Lower leg skin (tissue), 3 donors: ENCODE measurements at regions not wholly inside any gene's neighbourhood (a gene's known extent, or its start where the extent isn't known, plus 50 kb on each side); places are given as distances from the start of the nearest gene placed in this dataset.

Source experiments
- POLR2A ChIP-seq, 2 donors: fragments of 450-650 bp; IDR thresholded peaks; one replicate each; pipeline ENCODE4 v1.6.1; 2016 to 2017; ENCODE audit warnings: antibody characterized with exemption in 2 of 2, mild to moderate bottlenecking in 1 of 2, moderate library complexity in 1 of 2
- TF ChIP-seq, protein P1 (sequence below), 3 donors: fragments of 450-650 bp; IDR thresholded peaks; one replicate each; pipeline ENCODE4 v1.5.1; 2016; ENCODE audit warnings: antibody characterized with exemption in 3 of 3, mild to moderate bottlenecking in 3 of 3, moderate library complexity in 2 of 3

DNA sequence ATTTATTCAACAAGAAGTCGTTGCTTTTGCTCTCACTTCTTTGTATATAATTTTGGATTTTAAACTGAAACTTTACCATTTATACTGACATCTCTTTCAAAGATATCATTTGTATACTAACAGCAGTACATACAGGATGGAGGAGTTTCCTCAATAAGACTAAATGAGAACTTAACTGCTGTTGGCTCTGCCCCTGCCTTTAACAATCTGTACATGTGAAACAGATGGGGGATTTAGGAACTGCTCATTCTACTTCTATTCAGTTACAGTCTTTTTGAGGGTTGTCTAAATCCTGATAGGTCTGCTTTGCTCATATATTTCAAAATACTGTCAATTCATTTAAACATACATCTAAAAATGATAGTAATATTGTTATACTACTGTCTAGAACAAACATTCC lies 663.2 kb downstream of the ADGRL2 start:
- TF ChIP-seq, protein P1, sequence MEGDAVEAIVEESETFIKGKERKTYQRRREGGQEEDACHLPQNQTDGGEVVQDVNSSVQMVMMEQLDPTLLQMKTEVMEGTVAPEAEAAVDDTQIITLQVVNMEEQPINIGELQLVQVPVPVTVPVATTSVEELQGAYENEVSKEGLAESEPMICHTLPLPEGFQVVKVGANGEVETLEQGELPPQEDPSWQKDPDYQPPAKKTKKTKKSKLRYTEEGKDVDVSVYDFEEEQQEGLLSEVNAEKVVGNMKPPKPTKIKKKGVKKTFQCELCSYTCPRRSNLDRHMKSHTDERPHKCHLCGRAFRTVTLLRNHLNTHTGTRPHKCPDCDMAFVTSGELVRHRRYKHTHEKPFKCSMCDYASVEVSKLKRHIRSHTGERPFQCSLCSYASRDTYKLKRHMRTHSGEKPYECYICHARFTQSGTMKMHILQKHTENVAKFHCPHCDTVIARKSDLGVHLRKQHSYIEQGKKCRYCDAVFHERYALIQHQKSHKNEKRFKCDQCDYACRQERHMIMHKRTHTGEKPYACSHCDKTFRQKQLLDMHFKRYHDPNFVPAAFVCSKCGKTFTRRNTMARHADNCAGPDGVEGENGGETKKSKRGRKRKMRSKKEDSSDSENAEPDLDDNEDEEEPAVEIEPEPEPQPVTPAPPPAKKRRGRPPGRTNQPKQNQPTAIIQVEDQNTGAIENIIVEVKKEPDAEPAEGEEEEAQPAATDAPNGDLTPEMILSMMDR (IDR thresholded peaks at IDR 0.05) = no peak
- TF ChIP-seq POLR2A (IDR thresholded peaks at IDR 0.05) = no peak
